Stimulated activated CD4-positive, alpha-beta T cell treated with anti-CD3 and anti-CD28 coated beads, Interleukin-2, amount 100 ng/mL, for 24 hours (primary cell): ENCODE measurements at regions not wholly inside any gene's neighbourhood (a gene's known extent, or its start where the extent isn't known, plus 50 kb on each side); places are given as distances from the start of the nearest gene placed in this dataset.
"Not testable (repeated sequence)": the region's sequence is repeated elsewhere in the genome, so short reads cannot be mapped to it uniquely, and the experiment has no call there.

Experiments
- DNase-seq, 2 donors: peaks; one replicate each; pipeline ENCODE4 v3.0.0-alpha.2; 2020

- no peak for DNase-seq
These were observed 129.2 kb downstream of the TBX18 start for GRCh38 chr6:84635081-84635761.

- no peak for DNase-seq
These were observed 130.6 kb downstream of the TBX18 start for GRCh38 chr6:84633771-84634170.

GRCh38 chr6:84626527-84626926 is 137.9 kb downstream of the TBX18 start:
- DNase-seq = not testable (repeated sequence)

GRCh38 chr6:84625506-84625905 is 138.9 kb downstream of the TBX18 start:
- no peak for DNase-seq

GRCh38 chr6:84623956-84624680 is 140.3 kb downstream of the TBX18 start:
- no peak for DNase-seq

GRCh38 chr6:84618836-84619235 is 145.6 kb downstream of the TBX18 start:
- no peak for DNase-seq

GRCh38 chr6:84618046-84618752 is 146.2 kb downstream of the TBX18 start:
- DNase-seq = no peak

- DNase-seq = no peak
These were observed 148.4 kb downstream of the TBX18 start for GRCh38 chr6:84615987-84616386.

GRCh38 chr6:84615113-84615850 is 149.1 kb downstream of the TBX18 start:
- DNase-seq = no peak

GRCh38 chr6:84606860-84607259 is 157.5 kb downstream of the TBX18 start:
- DNase-seq = no peak

GRCh38 chr6:84605298-84605697 is 159.1 kb downstream of the TBX18 start:
- DNase-seq = no peak

- DNase-seq = no peak
These were observed 163.0 kb downstream of the TBX18 start for GRCh38 chr6:84601366-84601765.

- no peak for DNase-seq
These were observed 164.4 kb downstream of the TBX18 start for GRCh38 chr6:84599991-84600390.

GRCh38 chr6:84597238-84597875 is 167.0 kb downstream of the TBX18 start:
- DNase-seq = no peak

- DNase-seq = no peak
These were observed 167.9 kb downstream of the TBX18 start for GRCh38 chr6:84596488-84596887.

GRCh38 chr6:84588697-84589080 is 175.7 kb downstream of the TBX18 start:
- DNase-seq = no peak

- not testable (repeated sequence) for DNase-seq
These were observed 176.3 kb downstream of the TBX18 start for GRCh38 chr6:84587994-84588696.

- not testable (repeated sequence) for DNase-seq
These were observed 177.0 kb downstream of the TBX18 start for GRCh38 chr6:84587202-84587940.

- no peak for DNase-seq
These were observed 180.6 kb downstream of the TBX18 start for GRCh38 chr6:84583784-84584183.

GRCh38 chr6:84582997-84583396 is 181.4 kb downstream of the TBX18 start:
- no peak for DNase-seq
